ENCODE measurements at regions not wholly inside any gene's neighbourhood (a gene's known extent, or its start where the extent isn't known, plus 50 kb on each side); places are given as distances from the start of the nearest gene placed in this dataset.

GRCh38 chr18:61248589-61248988 lies 84.6 kb upstream of the CDH20 start:
- no peaks in the 10 kb centered on the region for H3K4me1 ChIP-seq
- no peaks in the 10 kb centered on the region for H3K9me3 ChIP-seq
- no peaks in the 10 kb centered on the region for H3K27me3 ChIP-seq
- TF ChIP-seq CTCF (IDR thresholded peaks at IDR 0.05) = no peak
- H3K4me3 ChIP-seq = no peak overlapping the region
- no peaks in the 10 kb centered on the region for H3K36me3 ChIP-seq
- H3K27ac ChIP-seq = no peak overlapping the region
- no peak for DNase-seq (ENCODE audit: low spot score)

GRCh38 chr18:61256291-61256690 lies 76.9 kb upstream of the CDH20 start:
- TF ChIP-seq CTCF (IDR thresholded peaks at IDR 0.05) = no peak
- H3K9me3 ChIP-seq = no peaks in the 10 kb centered on the region
- H3K27me3 ChIP-seq = no peaks in the 10 kb centered on the region
- no peak for DNase-seq (ENCODE audit: low spot score)
- H3K27ac ChIP-seq = no peak overlapping the region
- no peaks in the 10 kb centered on the region for H3K36me3 ChIP-seq
- H3K4me1 ChIP-seq = no peaks in the 10 kb centered on the region
- H3K4me3 ChIP-seq = no peak overlapping the region

DNA sequence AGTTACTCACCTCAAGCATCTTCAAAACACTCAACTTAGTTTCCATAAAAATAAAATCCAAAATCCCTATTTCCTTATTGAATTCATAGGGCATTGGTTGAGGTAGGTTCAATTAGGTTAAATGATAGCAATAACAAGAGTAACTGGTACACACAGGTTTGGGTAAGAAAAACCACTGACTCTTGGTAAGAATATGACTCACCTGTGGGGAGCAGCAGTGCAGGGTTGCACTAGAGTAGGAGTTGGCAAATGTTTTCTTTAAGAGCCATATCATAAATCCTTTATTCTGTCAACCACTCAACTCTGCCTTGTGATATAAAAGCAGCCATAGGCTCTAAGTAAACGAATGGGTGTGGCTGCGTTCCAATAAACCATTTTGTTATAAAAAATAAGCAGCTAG lies 71.4 kb upstream of the CDH20 start:
- DNase-seq (ENCODE audit: low spot score) = no peak
- no peaks in the 10 kb centered on the region for H3K9me3 ChIP-seq
- no peak for TF ChIP-seq CTCF (IDR thresholded peaks at IDR 0.05)
- H3K4me3 ChIP-seq = no peak overlapping the region
- H3K27ac ChIP-seq = no peak overlapping the region
- H3K36me3 ChIP-seq = no peaks in the 10 kb centered on the region
- H3K4me1 ChIP-seq = no peaks in the 10 kb centered on the region
- no peaks in the 10 kb centered on the region for H3K27me3 ChIP-seq

GRCh38 chr18:61272793-61273192 lies 60.4 kb upstream of the CDH20 start:
- no peak for DNase-seq (ENCODE audit: low spot score)
- Histone ChIP-seq H3K9me3 (no peaks in the 10 kb centered on the region), H3K4me1 (no peaks in the 10 kb centered on the region), H3K27me3 (no peaks in the 10 kb centered on the region), H3K36me3 (no peaks in the 10 kb centered on the region), H3K4me3 (no peak overlapping the region), H3K27ac (no peak overlapping the region)
- no peak for TF ChIP-seq CTCF (IDR thresholded peaks at IDR 0.05)

DNA sequence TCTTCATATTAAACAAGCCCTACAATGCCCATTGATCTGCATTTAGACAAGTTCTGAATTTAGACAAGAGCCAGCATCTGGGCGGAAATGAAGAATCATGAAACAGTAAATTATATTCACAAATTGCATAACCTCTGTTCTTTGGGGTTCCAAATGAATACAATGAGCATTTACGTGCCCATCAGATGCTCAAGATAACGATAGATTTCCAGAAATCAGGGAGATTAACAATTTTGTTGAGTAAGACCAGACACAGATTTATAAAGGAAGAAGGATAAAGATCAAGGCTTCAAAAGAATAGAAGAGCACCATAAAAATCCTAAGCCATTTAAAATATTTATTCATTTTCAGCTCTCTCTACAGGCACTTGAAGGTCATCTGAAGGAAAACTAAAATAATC lies 59.7 kb upstream of the CDH20 start:
- H3K36me3 ChIP-seq = no peaks in the 10 kb centered on the region
- H3K27ac ChIP-seq = no peak overlapping the region
- H3K9me3 ChIP-seq = no peaks in the 10 kb centered on the region
- DNase-seq (ENCODE audit: low spot score) = no peak
- no peaks in the 10 kb centered on the region for H3K4me1 ChIP-seq
- TF ChIP-seq CTCF (IDR thresholded peaks at IDR 0.05) = no peak
- no peak overlapping the region for H3K4me3 ChIP-seq
- H3K27me3 ChIP-seq = no peaks in the 10 kb centered on the region

- Histone ChIP-seq H3K4me3 (no peak overlapping the region), H3K36me3 (no peaks in the 10 kb centered on the region), H3K9me3 (no peaks in the 10 kb centered on the region), H3K4me1 (no peaks in the 10 kb centered on the region), H3K27ac (no peak overlapping the region), H3K27me3 (no peaks in the 10 kb centered on the region)
- no peak for TF ChIP-seq CTCF (IDR thresholded peaks at IDR 0.05)
- DNase-seq (ENCODE audit: low spot score) = no peak
These were observed 58.7 kb upstream of the CDH20 start for GRCh38 chr18:61274416-61274960.
